ENCODE measurements at regions not wholly inside any gene's neighbourhood (a gene's known extent, or its start where the extent isn't known, plus 50 kb on each side); places are given as distances from the start of the nearest gene placed in this dataset.

- no peak overlapping the region for H3K4me3 ChIP-seq (ENCODE audit: low read depth, low read length)
- DNase-seq (ENCODE audit: low read depth) = no peak
Measured at GRCh38 chrX:45400027-45400779, 199.5 kb upstream of the DIPK2B start.

GRCh38 chrX:45385757-45386156 lies 185.1 kb upstream of the DIPK2B start:
- DNase-seq (ENCODE audit: low read depth) = no peak
- H3K4me3 ChIP-seq (ENCODE audit: low read depth, low read length) = no peak overlapping the region
- TF ChIP-seq, protein P1, sequence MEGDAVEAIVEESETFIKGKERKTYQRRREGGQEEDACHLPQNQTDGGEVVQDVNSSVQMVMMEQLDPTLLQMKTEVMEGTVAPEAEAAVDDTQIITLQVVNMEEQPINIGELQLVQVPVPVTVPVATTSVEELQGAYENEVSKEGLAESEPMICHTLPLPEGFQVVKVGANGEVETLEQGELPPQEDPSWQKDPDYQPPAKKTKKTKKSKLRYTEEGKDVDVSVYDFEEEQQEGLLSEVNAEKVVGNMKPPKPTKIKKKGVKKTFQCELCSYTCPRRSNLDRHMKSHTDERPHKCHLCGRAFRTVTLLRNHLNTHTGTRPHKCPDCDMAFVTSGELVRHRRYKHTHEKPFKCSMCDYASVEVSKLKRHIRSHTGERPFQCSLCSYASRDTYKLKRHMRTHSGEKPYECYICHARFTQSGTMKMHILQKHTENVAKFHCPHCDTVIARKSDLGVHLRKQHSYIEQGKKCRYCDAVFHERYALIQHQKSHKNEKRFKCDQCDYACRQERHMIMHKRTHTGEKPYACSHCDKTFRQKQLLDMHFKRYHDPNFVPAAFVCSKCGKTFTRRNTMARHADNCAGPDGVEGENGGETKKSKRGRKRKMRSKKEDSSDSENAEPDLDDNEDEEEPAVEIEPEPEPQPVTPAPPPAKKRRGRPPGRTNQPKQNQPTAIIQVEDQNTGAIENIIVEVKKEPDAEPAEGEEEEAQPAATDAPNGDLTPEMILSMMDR (IDR thresholded peaks at IDR 0.05; ENCODE audit: insufficient read depth, low read depth, low read length, missing control alignments) = no peak

More at GRCh38 chrX:45400027-45400779, 199.5 kb upstream of the DIPK2B start:
- TF ChIP-seq, protein P1 (IDR thresholded peaks at IDR 0.05; ENCODE audit: insufficient read depth, low read depth, low read length, missing control alignments) = no peak

DNA sequence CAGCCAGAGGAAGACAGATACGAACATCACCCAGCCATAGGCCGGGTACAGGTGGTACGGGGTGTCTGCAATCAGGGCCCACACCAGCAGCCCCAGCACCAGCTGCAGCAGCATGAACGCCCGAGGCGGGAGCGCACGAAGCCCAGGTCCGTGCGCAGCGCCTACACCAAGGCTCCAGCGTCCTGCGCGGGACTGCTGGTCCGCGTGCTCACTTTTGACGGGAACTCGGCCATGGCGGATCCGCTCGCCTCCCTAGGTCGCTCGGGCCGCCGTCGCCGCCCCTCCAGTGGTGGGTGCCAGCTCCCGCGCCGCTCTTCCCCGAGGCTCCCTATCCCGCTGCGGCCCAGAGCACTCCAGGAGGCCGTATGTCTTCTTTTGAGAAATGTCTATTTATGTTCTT lies 181.2 kb upstream of the DIPK2B start:
- no peak overlapping the region for H3K4me3 ChIP-seq (ENCODE audit: low read depth, low read length)
- TF ChIP-seq, protein P1 (IDR thresholded peaks at IDR 0.05; ENCODE audit: insufficient read depth, low read depth, low read length, missing control alignments) = no peak
- DNase-seq (ENCODE audit: low read depth) = no peak

GRCh38 chrX:45381366-45381765 lies 180.7 kb upstream of the DIPK2B start:
- no peak overlapping the region for H3K4me3 ChIP-seq (ENCODE audit: low read depth, low read length)
- no peak for DNase-seq (ENCODE audit: low read depth)
- TF ChIP-seq, protein P1 (IDR thresholded peaks at IDR 0.05; ENCODE audit: insufficient read depth, low read depth, low read length, missing control alignments) = no peak

DNA sequence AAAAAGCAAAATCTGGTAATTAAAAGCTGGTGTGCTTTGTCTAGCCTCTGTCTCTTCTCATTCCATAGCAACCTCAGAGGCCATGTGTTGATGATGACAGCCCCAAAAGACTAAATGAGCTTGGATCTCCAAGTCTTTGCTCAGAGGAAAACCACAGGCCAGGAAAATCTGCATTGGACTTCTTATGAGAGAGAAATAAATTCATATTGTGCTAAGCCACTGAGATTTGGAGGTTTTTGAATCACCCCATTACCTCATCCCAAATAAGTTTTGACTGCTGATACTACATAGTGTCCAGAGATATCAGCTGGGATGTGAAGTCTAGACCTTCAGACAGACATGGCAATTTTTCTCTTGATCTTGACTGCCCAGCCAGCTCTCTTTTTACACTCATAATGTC lies 178.6 kb upstream of the DIPK2B start:
- no peak overlapping the region for H3K4me3 ChIP-seq (ENCODE audit: low read depth, low read length)
- DNase-seq (ENCODE audit: low read depth) = no peak
- TF ChIP-seq, protein P1 (IDR thresholded peaks at IDR 0.05; ENCODE audit: insufficient read depth, low read depth, low read length, missing control alignments) = no peak

- no peak for DNase-seq (ENCODE audit: low read depth)
- TF ChIP-seq, protein P1 (IDR thresholded peaks at IDR 0.05; ENCODE audit: insufficient read depth, low read depth, low read length, missing control alignments) = no peak
- no peak overlapping the region for H3K4me3 ChIP-seq (ENCODE audit: low read depth, low read length)
Measured at GRCh38 chrX:45372151-45372550, 171.5 kb upstream of the DIPK2B start.

DNA sequence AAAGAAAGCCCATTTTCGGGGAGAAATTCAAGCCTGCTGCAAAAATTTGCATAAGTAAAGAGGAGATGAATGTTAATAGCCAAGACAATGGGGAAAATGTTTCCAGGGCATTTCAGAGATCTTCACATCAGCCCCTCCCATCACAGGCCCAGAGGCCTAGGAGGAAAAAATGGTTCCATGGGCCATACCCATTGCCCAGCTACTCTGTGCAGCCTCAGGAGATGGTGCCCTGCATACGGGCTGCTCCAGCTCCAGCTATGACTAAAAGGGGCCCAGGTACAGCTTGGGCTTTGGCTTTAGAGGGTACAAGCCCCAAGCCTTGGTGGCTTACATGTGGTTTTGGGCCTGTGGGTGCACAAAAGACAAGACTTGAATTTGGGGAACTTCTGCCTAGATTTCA lies 168.0 kb upstream of the DIPK2B start:
- H3K4me3 ChIP-seq (ENCODE audit: low read depth, low read length) = no peak overlapping the region
- TF ChIP-seq, protein P1 (IDR thresholded peaks at IDR 0.05; ENCODE audit: insufficient read depth, low read depth, low read length, missing control alignments) = no peak
- no peak for DNase-seq (ENCODE audit: low read depth)
